ENCODE measurements at regions not wholly inside any gene's neighbourhood (a gene's known extent, or its start where the extent isn't known, plus 50 kb on each side); places are given as distances from the start of the nearest gene placed in this dataset.

- TF ChIP-seq POLR2A (IDR thresholded peaks at IDR 0.05) (no peak), EP300 (IDR thresholded peaks at IDR 0.05) (no peak), CTCF (IDR thresholded peaks at IDR 0.05) (no peak)
Observed at GRCh38 chr14:65224799-65225198, 122.5 kb upstream of the MAX start.

Measured in upper lobe of left lung (tissue), 4 donors.